CD14-positive monocyte (primary cell): ENCODE measurements at regions not wholly inside any gene's neighbourhood (a gene's known extent, or its start where the extent isn't known, plus 50 kb on each side); places are given as distances from the start of the nearest gene placed in this dataset.
A peak's percentile ranks its signal among the peaks of the same experiment; 100 is the strongest.

Experiments used
- DNase-seq, 3 donors: peaks; one replicate each; pipeline ENCODE4 v3.0.0-alpha.2; 2011 to 2022
- H2AFZ ChIP-seq: 2 replicates; pipeline ENCODE4 v1.6.0; 2012; ENCODE audit warnings: mild to moderate bottlenecking, low read depth, low read length, inconsistent platforms; ENCODE audit not compliant: insufficient read depth, poor library complexity, severe bottlenecking
- H3K27ac ChIP-seq, 2 donors: 1 replicate in 1 of 2; 2 replicates in 1 of 2; pipeline ENCODE4 v1.5.1; 2012 to 2013; ENCODE audit warnings: low read length in 2 of 2, control low read depth in 1 of 2, inconsistent platforms in 1 of 2, low read depth in 1 of 2, mild to moderate bottlenecking in 1 of 2
- H3K27me3 ChIP-seq, 2 donors: one replicate each; pipeline versions ENCODE4 v1.6.0 to v1.6.1; 2011 to 2013; ENCODE audit warnings: low read length in 2 of 2; ENCODE audit not compliant: control insufficient read depth in 2 of 2, insufficient read depth in 2 of 2
- H3K36me3 ChIP-seq, 2 donors: replicated peaks in 1 of 2; 1 replicate in 1 of 2; 2 replicates in 1 of 2; pipeline versions ENCODE4 v1.5.1 to v1.6.1; 2012 to 2013; ENCODE audit warnings: low read length in 2 of 2, control low read depth in 1 of 2, inconsistent platforms in 1 of 2, mild to moderate bottlenecking in 1 of 2; ENCODE audit not compliant: insufficient read depth in 2 of 2, control insufficient read depth in 1 of 2
- H3K4me1 ChIP-seq, 2 donors: 1 replicate in 1 of 2; 2 replicates in 1 of 2; pipeline versions ENCODE4 v1.5.1 to v1.6.1; 2012 to 2013; ENCODE audit warnings: low read length in 2 of 2, control low read depth in 1 of 2, inconsistent platforms in 1 of 2, mild to moderate bottlenecking in 1 of 2, moderate library complexity in 1 of 2; ENCODE audit not compliant: insufficient read depth in 2 of 2, control insufficient read depth in 1 of 2
- H3K4me2 ChIP-seq: replicated peaks from 2 replicates; pipeline ENCODE3; 2012; ENCODE audit warnings: low read length, moderate library complexity, mild to moderate bottlenecking; ENCODE audit not compliant: poor library complexity, severe bottlenecking; ENCODE audit errors: extremely low read depth
- H3K4me3 ChIP-seq, 3 experiments: fragments of 200-600 bp in 1 of 3; sonication (generic) in 1 of 3; replicated peaks in 1 of 3; 1 replicate in 2 of 3; 2 replicates in 1 of 3; pipeline ENCODE4 v1.5.1; 2011 to 2013; ENCODE audit warnings: low read length in 3 of 3, mild to moderate bottlenecking in 3 of 3, control low read depth in 2 of 3, low read depth in 2 of 3, inconsistent platforms in 1 of 3, moderate library complexity in 1 of 3
- H3K79me2 ChIP-seq: 2 replicates; pipeline ENCODE4 v1.6.0; 2012; ENCODE audit warnings: mild to moderate bottlenecking, control low read depth, inconsistent platforms, low read length, moderate library complexity; ENCODE audit not compliant: insufficient read depth
- H3K9ac ChIP-seq: 2 replicates; pipeline ENCODE4 v1.6.0; 2017; ENCODE audit warnings: low read length, mild to moderate bottlenecking; ENCODE audit not compliant: insufficient read depth, poor library complexity, severe bottlenecking
- H3K9me3 ChIP-seq, 2 donors: replicated peaks in 1 of 2; 1 replicate in 1 of 2; 2 replicates in 1 of 2; pipeline versions ENCODE4 v1.5.1 to v1.6.1; 2012 to 2013; ENCODE audit warnings: low read length in 2 of 2, control low read depth in 1 of 2; ENCODE audit not compliant: control insufficient read depth in 1 of 2, insufficient read depth in 1 of 2
- H4K20me1 ChIP-seq: 2 replicates; pipeline ENCODE4 v1.6.0; 2012; ENCODE audit warnings: mild to moderate bottlenecking, low read length, control low read depth, moderate library complexity; ENCODE audit not compliant: insufficient read depth
- H3K27ac Mint-ChIP-seq, 7 donors: one replicate each; pipeline ENCODE4 v1.8.0; 2020; ENCODE audit warnings: mild to moderate bottlenecking in 7 of 7, mixed read lengths in 7 of 7, moderate library complexity in 6 of 7, inconsistent platforms in 2 of 7
- H3K27me3 Mint-ChIP-seq, 3 donors: one replicate each; pipeline ENCODE4 v1.8.0; 2021 to 2022; ENCODE audit warnings: low read depth in 3 of 3, mild to moderate bottlenecking in 3 of 3, mixed read lengths in 3 of 3, moderate library complexity in 3 of 3, inconsistent platforms in 1 of 3
- H3K36me3 Mint-ChIP-seq, 2 donors: one replicate each; pipeline ENCODE4 v1.8.0; 2020; ENCODE audit warnings: mixed read lengths in 2 of 2, inconsistent platforms in 1 of 2, mild to moderate bottlenecking in 1 of 2
- H3K4me1 Mint-ChIP-seq: one replicate; pipeline ENCODE4 v1.8.0; 2020; ENCODE audit warnings: mild to moderate bottlenecking, mixed read lengths
- H3K4me3 Mint-ChIP-seq, 2 donors: one replicate each; pipeline ENCODE4 v1.8.0; 2020; ENCODE audit warnings: mild to moderate bottlenecking in 2 of 2, mixed read lengths in 2 of 2, moderate library complexity in 1 of 2
- H3K9me3 Mint-ChIP-seq, 7 donors: one replicate each; pipeline ENCODE4 v1.8.0; 2020 to 2022; ENCODE audit warnings: mixed read lengths in 7 of 7, mild to moderate bottlenecking in 6 of 7, moderate library complexity in 6 of 7, inconsistent platforms in 2 of 7
- WGBS: methylation state at CpG from one replicate; pipeline ENCODE4 v1.1.5; 2013; ENCODE audit warnings: missing lambda C conversion rate; ENCODE audit not compliant: insufficient coverage; 5-methylcytosine and 5-hydroxymethylcytosine counted together
- intact Hi-C, 2 donors: fragments of 100-400 bp; cut with micrococcal nuclease; formaldehyde crosslinking; loops; one replicate each; pipeline versions ENCODE4 v1.15.0 to v1.15.1; 2023
- TF ChIP-seq, protein P1 (sequence below): fragments of 200-600 bp; IDR thresholded peaks from one replicate; pipeline ENCODE4 v1.8.0; 2022; ENCODE audit warnings: antibody characterized with exemption, mild to moderate bottlenecking

- TF ChIP-seq, protein P1, sequence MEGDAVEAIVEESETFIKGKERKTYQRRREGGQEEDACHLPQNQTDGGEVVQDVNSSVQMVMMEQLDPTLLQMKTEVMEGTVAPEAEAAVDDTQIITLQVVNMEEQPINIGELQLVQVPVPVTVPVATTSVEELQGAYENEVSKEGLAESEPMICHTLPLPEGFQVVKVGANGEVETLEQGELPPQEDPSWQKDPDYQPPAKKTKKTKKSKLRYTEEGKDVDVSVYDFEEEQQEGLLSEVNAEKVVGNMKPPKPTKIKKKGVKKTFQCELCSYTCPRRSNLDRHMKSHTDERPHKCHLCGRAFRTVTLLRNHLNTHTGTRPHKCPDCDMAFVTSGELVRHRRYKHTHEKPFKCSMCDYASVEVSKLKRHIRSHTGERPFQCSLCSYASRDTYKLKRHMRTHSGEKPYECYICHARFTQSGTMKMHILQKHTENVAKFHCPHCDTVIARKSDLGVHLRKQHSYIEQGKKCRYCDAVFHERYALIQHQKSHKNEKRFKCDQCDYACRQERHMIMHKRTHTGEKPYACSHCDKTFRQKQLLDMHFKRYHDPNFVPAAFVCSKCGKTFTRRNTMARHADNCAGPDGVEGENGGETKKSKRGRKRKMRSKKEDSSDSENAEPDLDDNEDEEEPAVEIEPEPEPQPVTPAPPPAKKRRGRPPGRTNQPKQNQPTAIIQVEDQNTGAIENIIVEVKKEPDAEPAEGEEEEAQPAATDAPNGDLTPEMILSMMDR: no peak
- no peak for DNase-seq
- H3K4me3 ChIP-seq: peak overlapping the region in 2 of 3 experiments; percentile 1 to 46
Observed at GRCh38 chr15:97875025-97875512, 85.4 kb upstream of the ARRDC4 start.

GRCh38 chr15:97875513-97876280 is 84.8 kb upstream of the ARRDC4 start:
- Mint-ChIP-seq H3K27ac (no peak overlapping the region), H3K4me3 (peak overlapping the region; percentile 64 to 86), H3K4me1 (peaks cover 8% of the 10 kb centered on the region), H3K9me3 (peaks cover 4 to 14% (median 11%) of the 10 kb centered on the region in 7 donors), H3K36me3 (no peaks in the 10 kb centered on the region), H3K27me3 (peaks cover 2 to 9% (median 4%) of the 10 kb centered on the region in 3 donors)
- Histone ChIP-seq H3K9me3 (peaks cover 0 to 6% of the 10 kb centered on the region in 2 donors), H3K4me3 (peak overlapping the region in 2 of 3 experiments; percentile 1 to 46), H3K4me1 (no peaks in the 10 kb centered on the region), H2AFZ (peak overlapping the region; percentile 19), H4K20me1 (no peaks in the 10 kb centered on the region), H3K79me2 (no peaks in the 10 kb centered on the region), H3K36me3 (no peaks in the 10 kb centered on the region), H3K27me3 (no peaks in the 10 kb centered on the region), H3K4me2 (peak overlapping the region; percentile 62), H3K9ac (no peak overlapping the region), H3K27ac (no peak overlapping the region)
- DNase-seq: no peak
- WGBS: 56% methylated on average over 41 of the region's 49 CpGs
- intact Hi-C loops: no loop called here
- TF ChIP-seq, protein P1: no peak

More at GRCh38 chr15:97875025-97875512, 85.4 kb upstream of the ARRDC4 start:
- Mint-ChIP-seq H3K4me1 (peaks cover 8% of the 10 kb centered on the region), H3K9me3 (peaks cover 4 to 14% (median 11%) of the 10 kb centered on the region in 7 donors), H3K27ac (no peak overlapping the region), H3K4me3 (peak overlapping the region; percentile 64 to 86), H3K36me3 (no peaks in the 10 kb centered on the region), H3K27me3 (peaks cover 2 to 9% (median 4%) of the 10 kb centered on the region in 3 donors)
- peaks cover 0 to 6% of the 10 kb centered on the region in 2 donors for H3K9me3 ChIP-seq
- intact Hi-C loops: no loop called here
- H3K9ac ChIP-seq: no peak overlapping the region
- no peak overlapping the region for H3K27ac ChIP-seq
- H3K79me2 ChIP-seq: no peaks in the 10 kb centered on the region
- H3K36me3 ChIP-seq: no peaks in the 10 kb centered on the region
- peak overlapping the region; percentile 62 for H3K4me2 ChIP-seq
- no peaks in the 10 kb centered on the region for H3K4me1 ChIP-seq
- no peaks in the 10 kb centered on the region for H4K20me1 ChIP-seq
- no peaks in the 10 kb centered on the region for H3K27me3 ChIP-seq
- WGBS: 62% methylated on average over 5 of the region's 6 CpGs
- peak overlapping the region; percentile 19 for H2AFZ ChIP-seq
